ENCODE measurements at regions not wholly inside any gene's neighbourhood (a gene's known extent, or its start where the extent isn't known, plus 50 kb on each side); places are given as distances from the start of the nearest gene placed in this dataset.

DNA sequence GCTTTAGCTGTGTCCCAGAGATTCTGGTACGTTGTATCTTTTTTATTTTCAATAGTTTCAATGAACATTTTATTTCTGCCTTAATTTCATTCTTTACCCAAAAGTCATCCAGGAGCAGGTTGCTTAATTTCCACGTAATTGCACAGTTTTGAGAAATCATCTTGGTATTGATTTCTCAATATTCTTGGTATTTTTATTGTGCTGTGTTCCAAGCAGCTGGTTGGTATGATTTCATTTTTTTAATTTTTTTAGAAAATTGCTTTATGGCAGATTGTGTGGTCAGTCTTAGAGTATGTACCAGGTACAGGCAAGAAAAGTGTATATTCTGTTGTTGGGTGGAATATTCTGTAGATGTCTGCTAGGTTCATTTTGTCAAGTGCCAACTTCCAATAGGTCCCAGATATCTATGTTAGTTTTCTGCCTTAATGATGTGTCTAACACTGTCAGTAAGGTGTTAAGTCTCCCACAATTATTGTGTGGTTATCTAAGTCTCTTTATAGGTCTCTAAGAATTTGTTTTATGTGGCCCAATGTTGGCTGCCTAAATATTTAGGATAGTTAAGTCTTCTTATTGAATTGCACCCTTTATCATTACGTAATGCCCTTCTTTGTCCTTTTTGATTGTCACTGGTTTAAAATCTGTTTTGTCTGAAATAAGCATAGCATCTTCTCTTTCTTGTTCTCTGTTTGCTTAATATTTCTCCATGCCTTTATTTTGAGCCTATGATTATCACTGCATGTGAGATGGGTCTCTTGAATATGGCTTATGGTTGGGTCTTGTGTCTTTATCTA, 366.9 kb upstream of the IRAK1BP1 start:
- H3K79me2 ChIP-seq (ENCODE audit: insufficient read depth, low read length), result no peaks in the 10 kb centered on the region
- no TSS peak for BruUV-seq (replicated peaks)
- POLR2A ChIA-PET, result no interaction called here
- H3K9ac ChIP-seq (ENCODE audit: low read length), result no peak overlapping the region
- RAD21 ChIA-PET (ENCODE audit: low non-redundant PET in 1 of 2, low total read pairs in 2 of 2, uncharacterized antibody in 2 of 2, unreplicated experiment in 2 of 2), result no interaction called here
- H3K27me3 ChIP-seq (ENCODE audit: insufficient read depth, low read length), result no peaks in the 10 kb centered on the region
- H3K9me3 ChIP-seq (ENCODE audit: control insufficient read depth in 1 of 2, insufficient read depth in 1 of 2, low read depth in 1 of 2, low read length in 2 of 2), result no peaks in the 10 kb centered on the region
- no peaks in the 10 kb centered on the region for H3K36me3 ChIP-seq (ENCODE audit: control insufficient read depth in 1 of 2, insufficient read depth in 2 of 2, low read length in 2 of 2)
- H3K4me3 ChIP-seq (replicated peaks in 1 of 2; ENCODE audit: low read depth in 1 of 2, low read length in 2 of 2), result no peak overlapping the region
- no peaks in the 10 kb centered on the region for H4K20me1 ChIP-seq (ENCODE audit: insufficient read depth)
- no peaks in the 10 kb centered on the region for H3K4me1 ChIP-seq (ENCODE audit: control insufficient read depth in 1 of 2, insufficient read depth in 2 of 2, low read length in 2 of 2)
- no peaks in the 10 kb centered on the region; the same call in 1 of the 2 replicates for H3K9me2 ChIP-seq (ENCODE audit: insufficient read depth)
- no peak overlapping the region for H3K27ac ChIP-seq (ENCODE audit: low read depth, low read length)
- CTCF ChIA-PET, result no interaction called here
- no peak for DNase-seq (ENCODE audit: low read depth, low spot score)
- intact Hi-C loops (cut with micrococcal nuclease), result no loop called here
- TF ChIP-seq RAD21 (IDR thresholded peaks at IDR 0.05; ENCODE audit: low read depth) (no peak), ELF1 (IDR thresholded peaks at IDR 0.05; ENCODE audit: borderline replicate concordance, low read depth) (no peak), CEBPB (IDR thresholded peaks at IDR 0.05; ENCODE audit: low read depth) (no peak), TCF7L2 (IDR thresholded peaks at IDR 0.05; ENCODE audit: borderline replicate concordance, extremely low read depth, insufficient read depth, insufficient read length) (no peak), EGR1 (IDR thresholded peaks at IDR 0.05; ENCODE audit: low read depth) (no peak), CBX3 (IDR thresholded peaks at IDR 0.05; ENCODE audit: low read depth) (no peak), ZNF274 (IDR thresholded peaks at IDR 0.05; ENCODE audit: low read depth, low read length) (no peak), SP1 (IDR thresholded peaks at IDR 0.05; ENCODE audit: low read depth) (no peak)
- TF ChIP-seq, protein P1, sequence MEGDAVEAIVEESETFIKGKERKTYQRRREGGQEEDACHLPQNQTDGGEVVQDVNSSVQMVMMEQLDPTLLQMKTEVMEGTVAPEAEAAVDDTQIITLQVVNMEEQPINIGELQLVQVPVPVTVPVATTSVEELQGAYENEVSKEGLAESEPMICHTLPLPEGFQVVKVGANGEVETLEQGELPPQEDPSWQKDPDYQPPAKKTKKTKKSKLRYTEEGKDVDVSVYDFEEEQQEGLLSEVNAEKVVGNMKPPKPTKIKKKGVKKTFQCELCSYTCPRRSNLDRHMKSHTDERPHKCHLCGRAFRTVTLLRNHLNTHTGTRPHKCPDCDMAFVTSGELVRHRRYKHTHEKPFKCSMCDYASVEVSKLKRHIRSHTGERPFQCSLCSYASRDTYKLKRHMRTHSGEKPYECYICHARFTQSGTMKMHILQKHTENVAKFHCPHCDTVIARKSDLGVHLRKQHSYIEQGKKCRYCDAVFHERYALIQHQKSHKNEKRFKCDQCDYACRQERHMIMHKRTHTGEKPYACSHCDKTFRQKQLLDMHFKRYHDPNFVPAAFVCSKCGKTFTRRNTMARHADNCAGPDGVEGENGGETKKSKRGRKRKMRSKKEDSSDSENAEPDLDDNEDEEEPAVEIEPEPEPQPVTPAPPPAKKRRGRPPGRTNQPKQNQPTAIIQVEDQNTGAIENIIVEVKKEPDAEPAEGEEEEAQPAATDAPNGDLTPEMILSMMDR (IDR thresholded peaks at IDR 0.05 in 2 of 3, conservative IDR thresholded peaks at IDR 0.05 in 1 of 3; ENCODE audit: borderline replicate concordance in 1 of 3, insufficient read depth in 1 of 3, low read depth in 2 of 3, low read length in 2 of 3), result no peak
- TF ChIP-seq, protein P2, sequence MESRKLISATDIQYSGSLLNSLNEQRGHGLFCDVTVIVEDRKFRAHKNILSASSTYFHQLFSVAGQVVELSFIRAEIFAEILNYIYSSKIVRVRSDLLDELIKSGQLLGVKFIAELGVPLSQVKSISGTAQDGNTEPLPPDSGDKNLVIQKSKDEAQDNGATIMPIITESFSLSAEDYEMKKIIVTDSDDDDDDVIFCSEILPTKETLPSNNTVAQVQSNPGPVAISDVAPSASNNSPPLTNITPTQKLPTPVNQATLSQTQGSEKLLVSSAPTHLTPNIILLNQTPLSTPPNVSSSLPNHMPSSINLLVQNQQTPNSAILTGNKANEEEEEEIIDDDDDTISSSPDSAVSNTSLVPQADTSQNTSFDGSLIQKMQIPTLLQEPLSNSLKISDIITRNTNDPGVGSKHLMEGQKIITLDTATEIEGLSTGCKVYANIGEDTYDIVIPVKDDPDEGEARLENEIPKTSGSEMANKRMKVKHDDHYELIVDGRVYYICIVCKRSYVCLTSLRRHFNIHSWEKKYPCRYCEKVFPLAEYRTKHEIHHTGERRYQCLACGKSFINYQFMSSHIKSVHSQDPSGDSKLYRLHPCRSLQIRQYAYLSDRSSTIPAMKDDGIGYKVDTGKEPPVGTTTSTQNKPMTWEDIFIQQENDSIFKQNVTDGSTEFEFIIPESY (IDR thresholded peaks at IDR 0.05; ENCODE audit: extremely low read depth, insufficient replicate concordance, low read length), result no peak
- TF ChIP-seq, protein P3, sequence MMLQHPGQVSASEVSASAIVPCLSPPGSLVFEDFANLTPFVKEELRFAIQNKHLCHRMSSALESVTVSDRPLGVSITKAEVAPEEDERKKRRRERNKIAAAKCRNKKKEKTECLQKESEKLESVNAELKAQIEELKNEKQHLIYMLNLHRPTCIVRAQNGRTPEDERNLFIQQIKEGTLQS (IDR thresholded peaks at IDR 0.05), result no peak
- H2AFZ ChIP-seq (ENCODE audit: low read depth, low read length, poor library complexity, severe bottlenecking), result no peak overlapping the region
- no peak for ATAC-seq
- no peak overlapping the region for H3K4me2 ChIP-seq (ENCODE audit: low read length)
